ENCODE measurements at regions not wholly inside any gene's neighbourhood (a gene's known extent, or its start where the extent isn't known, plus 50 kb on each side); places are given as distances from the start of the nearest gene placed in this dataset.

- H3K27ac ChIP-seq (ENCODE audit: control insufficient read depth, insufficient read depth): no peak overlapping the region
- no peak overlapping the region for H3K9ac ChIP-seq (ENCODE audit: control insufficient read depth, insufficient read depth, low read length)
- H3K27me3 ChIP-seq (replicated peaks in 1 of 2; ENCODE audit: control insufficient read depth in 2 of 2, insufficient read depth in 2 of 2, low read length in 1 of 2): no peaks in the 10 kb centered on the region
- no peak for DNase-seq (ENCODE audit: low read depth, low spot score)
- H3K4me1 ChIP-seq (ENCODE audit: control insufficient read depth, insufficient read depth, low read length): peaks cover 13% of the 10 kb centered on the region
- H3K4me3 ChIP-seq: no peak overlapping the region
- BruUV-seq (replicated peaks): no TSS peak
- H4K20me1 ChIP-seq (ENCODE audit: control insufficient read depth, insufficient read depth): no peaks in the 10 kb centered on the region
- H2AFZ ChIP-seq (ENCODE audit: control insufficient read depth, low read depth, low read length): no peak overlapping the region
- ChIA-PET POLR2A (no interaction called here), CTCF (interaction anchor here (0.5 to 0.8 kb wide), 2 partner anchors 12 to 19 kb away, joined by 3 read pairs; no protein-coding TSS in a partner anchor), SMC1A (ENCODE audit: uncharacterized antibody, unreplicated experiment) (interaction anchor here (0.9 to 1.5 kb wide), 3 partner anchors 8 to 23 kb away, joined by 3 to 5 read pairs (median 3); no protein-coding TSS in a partner anchor), RAD21 (ENCODE audit: unreplicated experiment) (interaction anchor here (0.6 kb wide), 1 partner anchor 34 kb away, joined by 3 read pairs; no protein-coding TSS in a partner anchor)
- no peaks in the 10 kb centered on the region for H3K79me2 ChIP-seq (ENCODE audit: control insufficient read depth, insufficient read depth, low read length)
- in situ Hi-C loops (cut with MboI): no loop called here
- ATAC-seq: no peak
- FAIRE-seq: no peak
- H3K36me3 ChIP-seq (ENCODE audit: control insufficient read depth in 2 of 2, insufficient read depth in 2 of 2, low read length in 1 of 2): no peaks in the 10 kb centered on the region
- intact Hi-C loops (cut with micrococcal nuclease; ENCODE audit: unreplicated experiment): no loop called here
- 42% methylated on average over 5 of the region's 5 CpGs for WGBS (ENCODE audit: insufficient coverage, insufficient replicate concordance, low lambda C conversion rate, missing lambda C conversion rate)
- H3K9me3 ChIP-seq (replicated peaks; ENCODE audit: control insufficient read depth, insufficient read depth, low read length): no peaks in the 10 kb centered on the region
- H3K4me2 ChIP-seq (ENCODE audit: control insufficient read depth, insufficient read depth): no peak overlapping the region
- TF ChIP-seq RELA (IDR thresholded peaks at IDR 0.05; ENCODE audit: borderline replicate concordance, partially characterized antibody) (no peak), PRDM15 (CRISPR knock-in tag; IDR thresholded peaks at IDR 0.05) (no peak), POU2F2 (IDR thresholded peaks at IDR 0.05; ENCODE audit: borderline replicate concordance, low read depth, low read length) (no peak), TAF1 (IDR thresholded peaks at IDR 0.05; ENCODE audit: borderline replicate concordance, low read depth, low read length) (no peak), SIN3A (IDR thresholded peaks at IDR 0.05; ENCODE audit: low read depth, low read length) (no peak), MXI1 (IDR thresholded peaks at IDR 0.05; ENCODE audit: low read depth, low read length) (no peak), CHD2 (IDR thresholded peaks at IDR 0.05; ENCODE audit: borderline replicate concordance, low read depth, low read length) (no peak), ESRRA (IDR thresholded peaks at IDR 0.05; ENCODE audit: low read length) (no peak), DPF2 (IDR thresholded peaks at IDR 0.05) (no peak), BHLHE40 (IDR thresholded peaks at IDR 0.05; ENCODE audit: borderline replicate concordance in 1 of 2, low read depth in 2 of 2, low read length in 1 of 2) (no peak), YBX1 (IDR thresholded peaks at IDR 0.05) (no peak), SPI1 (IDR thresholded peaks at IDR 0.05; ENCODE audit: borderline replicate concordance, insufficient read depth, low read depth, low read length) (no peak), NFIC (IDR thresholded peaks at IDR 0.05; ENCODE audit: low read depth, low read length) (no peak), BCLAF1 (IDR thresholded peaks at IDR 0.05) (no peak)
- TF ChIP-seq, protein P1, sequence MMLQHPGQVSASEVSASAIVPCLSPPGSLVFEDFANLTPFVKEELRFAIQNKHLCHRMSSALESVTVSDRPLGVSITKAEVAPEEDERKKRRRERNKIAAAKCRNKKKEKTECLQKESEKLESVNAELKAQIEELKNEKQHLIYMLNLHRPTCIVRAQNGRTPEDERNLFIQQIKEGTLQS (IDR thresholded peaks at IDR 0.05; ENCODE audit: borderline replicate concordance, extremely low read depth, low read depth, low read length): no peak
These were observed 79.5 kb upstream of the LIPC start for GRCh38 chr15:58352026-58352929.
